ENCODE measurements at regions not wholly inside any gene's neighbourhood (a gene's known extent, or its start where the extent isn't known, plus 50 kb on each side); places are given as distances from the start of the nearest gene placed in this dataset.

- H3K4me1 Mint-ChIP-seq: no peaks in the 10 kb centered on the region
- TF ChIP-seq, protein P1, sequence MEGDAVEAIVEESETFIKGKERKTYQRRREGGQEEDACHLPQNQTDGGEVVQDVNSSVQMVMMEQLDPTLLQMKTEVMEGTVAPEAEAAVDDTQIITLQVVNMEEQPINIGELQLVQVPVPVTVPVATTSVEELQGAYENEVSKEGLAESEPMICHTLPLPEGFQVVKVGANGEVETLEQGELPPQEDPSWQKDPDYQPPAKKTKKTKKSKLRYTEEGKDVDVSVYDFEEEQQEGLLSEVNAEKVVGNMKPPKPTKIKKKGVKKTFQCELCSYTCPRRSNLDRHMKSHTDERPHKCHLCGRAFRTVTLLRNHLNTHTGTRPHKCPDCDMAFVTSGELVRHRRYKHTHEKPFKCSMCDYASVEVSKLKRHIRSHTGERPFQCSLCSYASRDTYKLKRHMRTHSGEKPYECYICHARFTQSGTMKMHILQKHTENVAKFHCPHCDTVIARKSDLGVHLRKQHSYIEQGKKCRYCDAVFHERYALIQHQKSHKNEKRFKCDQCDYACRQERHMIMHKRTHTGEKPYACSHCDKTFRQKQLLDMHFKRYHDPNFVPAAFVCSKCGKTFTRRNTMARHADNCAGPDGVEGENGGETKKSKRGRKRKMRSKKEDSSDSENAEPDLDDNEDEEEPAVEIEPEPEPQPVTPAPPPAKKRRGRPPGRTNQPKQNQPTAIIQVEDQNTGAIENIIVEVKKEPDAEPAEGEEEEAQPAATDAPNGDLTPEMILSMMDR (IDR thresholded peaks at IDR 0.05; ENCODE audit: unreplicated experiment): no peak
- peaks cover 67% of the 10 kb centered on the region for H3K27me3 Mint-ChIP-seq (ENCODE audit: low read depth)
- DNase-seq (ENCODE audit: low spot score in 2 of 2, unreplicated experiment in 2 of 2): no peak
- H3K9me3 Mint-ChIP-seq: no peaks in the 10 kb centered on the region
- no peak overlapping the region for H3K4me3 Mint-ChIP-seq
- no peak overlapping the region for H3K27ac Mint-ChIP-seq
- no peaks in the 10 kb centered on the region for H3K36me3 Mint-ChIP-seq
Observed at GRCh38 chr19:5396963-5397362, 56.4 kb upstream of the PTPRS start.

DNA sequence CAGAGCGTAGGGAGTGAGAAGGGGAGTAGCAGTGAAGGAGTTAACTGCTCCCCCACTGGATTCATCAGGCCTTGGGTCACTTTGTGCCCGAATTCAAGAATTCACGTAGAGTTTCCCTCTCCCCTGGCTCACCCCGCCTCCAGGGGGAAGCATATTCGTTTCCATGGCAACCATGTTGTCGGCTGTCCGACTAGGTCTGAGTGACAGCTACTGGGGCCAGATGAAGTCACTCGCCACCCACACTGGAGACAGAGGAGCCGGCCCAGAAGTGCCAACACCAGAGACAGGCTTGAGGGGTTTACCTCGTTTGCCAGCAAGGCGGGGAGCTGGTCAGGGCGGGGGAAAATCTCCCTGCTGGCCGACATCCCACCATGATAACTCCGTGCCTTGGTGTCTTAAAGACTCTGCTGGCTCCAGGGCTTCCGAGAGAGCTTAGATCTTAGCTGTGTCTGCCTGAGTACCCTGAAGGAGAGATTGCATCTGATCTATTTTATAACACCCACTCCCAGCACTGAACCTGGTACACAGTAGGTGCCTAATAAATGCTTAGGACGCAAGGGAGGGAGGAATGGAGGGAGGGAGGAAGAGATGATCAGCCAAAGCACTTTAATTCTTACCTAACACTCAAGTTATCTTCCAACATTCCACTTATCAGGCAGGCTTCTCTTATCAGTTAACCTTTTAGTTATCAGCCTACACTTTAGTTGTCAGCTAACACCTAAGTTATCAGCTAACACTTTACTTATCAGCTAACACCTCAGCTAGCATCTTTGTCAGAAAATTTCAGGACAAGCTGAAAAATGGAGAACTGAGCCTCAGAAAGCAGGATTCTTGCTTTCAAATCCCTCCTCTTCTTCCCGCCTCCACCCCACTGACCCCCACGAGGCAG lies 57.2 kb upstream of the ZNRF4 start:
- peak in 1 of 2 experiments; percentile 40 for DNase-seq (ENCODE audit: low spot score in 2 of 2, unreplicated experiment in 2 of 2)
- Mint-ChIP-seq H3K27me3 (ENCODE audit: low read depth) (peaks cover 59% of the 10 kb centered on the region), H3K9me3 (no peaks in the 10 kb centered on the region), H3K4me1 (no peaks in the 10 kb centered on the region), H3K36me3 (no peaks in the 10 kb centered on the region), H3K27ac (no peak overlapping the region), H3K4me3 (no peak overlapping the region)
- TF ChIP-seq, protein P1 (IDR thresholded peaks at IDR 0.05; ENCODE audit: unreplicated experiment): no peak

- Mint-ChIP-seq H3K4me1 (no peaks in the 10 kb centered on the region), H3K9me3 (no peaks in the 10 kb centered on the region), H3K4me3 (no peak overlapping the region), H3K27me3 (ENCODE audit: low read depth) (peaks cover 56% of the 10 kb centered on the region), H3K36me3 (no peaks in the 10 kb centered on the region), H3K27ac (no peak overlapping the region)
- DNase-seq (ENCODE audit: low spot score in 2 of 2, unreplicated experiment in 2 of 2): no peak
- TF ChIP-seq, protein P1 (IDR thresholded peaks at IDR 0.05; ENCODE audit: unreplicated experiment): no peak
Observed at GRCh38 chr19:5398693-5399057, 56.5 kb upstream of the ZNRF4 start.

GRCh38 chr19:5403968-5404640 lies 51.1 kb upstream of the ZNRF4 start:
- Mint-ChIP-seq H3K4me3 (no peak overlapping the region), H3K27me3 (ENCODE audit: low read depth) (peaks cover 25% of the 10 kb centered on the region), H3K4me1 (no peaks in the 10 kb centered on the region), H3K9me3 (peaks cover 9% of the 10 kb centered on the region), H3K27ac (no peak overlapping the region), H3K36me3 (no peaks in the 10 kb centered on the region)
- TF ChIP-seq, protein P1 (IDR thresholded peaks at IDR 0.05; ENCODE audit: unreplicated experiment): no peak
- DNase-seq (ENCODE audit: low spot score in 2 of 2, unreplicated experiment in 2 of 2): peak; percentile 91 to 97

All from mesothelial cell of epicardium (in vitro differentiated cells).